ENCODE measurements at regions not wholly inside any gene's neighbourhood (a gene's known extent, or its start where the extent isn't known, plus 50 kb on each side); places are given as distances from the start of the nearest gene placed in this dataset.
A peak's percentile ranks its signal among the peaks of the same experiment; 100 is the strongest.

DNA sequence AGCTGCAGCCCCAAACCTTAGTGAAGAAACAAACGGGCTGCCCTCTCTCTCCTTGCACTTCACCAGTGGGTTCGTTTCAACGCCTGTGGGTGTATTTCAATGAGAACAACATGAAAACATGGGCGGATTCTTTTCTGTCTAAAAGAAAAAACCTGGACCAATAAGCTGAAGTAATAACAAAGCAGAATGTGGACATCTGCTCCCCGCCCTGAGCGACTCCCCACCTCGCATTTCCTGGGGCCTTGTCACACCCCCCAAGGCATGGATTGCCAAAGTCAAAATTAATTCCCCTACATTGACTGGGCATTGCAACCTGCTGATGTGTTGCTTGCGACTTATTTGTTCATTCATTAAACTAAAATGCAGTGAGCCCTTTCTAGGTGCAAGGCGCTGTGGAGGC is 142.9 kb downstream of the BCOR start:
- H3K27ac ChIP-seq (ENCODE audit: low read depth, low read length): no peak overlapping the region
- DNase-seq: no peak
- no peaks in the 10 kb centered on the region for H3K36me3 Mint-ChIP-seq
- no peaks in the 10 kb centered on the region for H3K27me3 ChIP-seq (ENCODE audit: insufficient read depth, low read length)
- intact Hi-C loops (cut with micrococcal nuclease): no loop called here
- H3K27me3 Mint-ChIP-seq: no peaks in the 10 kb centered on the region
- CTCF ChIA-PET (ENCODE audit: partially characterized antibody): no interaction called here
- H3K4me1 Mint-ChIP-seq: peaks cover 3 to 18% (median 8%) of the 10 kb centered on the region in 4 donors
- peaks cover 0 to 2% (median 0%) of the 10 kb centered on the region in 8 donors for H3K9me3 Mint-ChIP-seq
- POLR2A ChIA-PET (ENCODE audit: partially characterized antibody): no interaction called here
- H3K4me1 ChIP-seq (ENCODE audit: insufficient read depth, low read length): peaks cover 5% of the 10 kb centered on the region
- H3K4me3 ChIP-seq (ENCODE audit: low read length in 2 of 2): no peak overlapping the region
- H3K36me3 ChIP-seq (ENCODE audit: insufficient read depth, low read length): no peaks in the 10 kb centered on the region
- no peak overlapping the region for H3K4me3 Mint-ChIP-seq
- peak overlapping the region in 1 of 7 donors; percentile 42 for H3K27ac Mint-ChIP-seq
- no peaks in the 10 kb centered on the region for H3K9me3 ChIP-seq (ENCODE audit: control insufficient read depth in 1 of 2, low read length in 2 of 2)

DNA sequence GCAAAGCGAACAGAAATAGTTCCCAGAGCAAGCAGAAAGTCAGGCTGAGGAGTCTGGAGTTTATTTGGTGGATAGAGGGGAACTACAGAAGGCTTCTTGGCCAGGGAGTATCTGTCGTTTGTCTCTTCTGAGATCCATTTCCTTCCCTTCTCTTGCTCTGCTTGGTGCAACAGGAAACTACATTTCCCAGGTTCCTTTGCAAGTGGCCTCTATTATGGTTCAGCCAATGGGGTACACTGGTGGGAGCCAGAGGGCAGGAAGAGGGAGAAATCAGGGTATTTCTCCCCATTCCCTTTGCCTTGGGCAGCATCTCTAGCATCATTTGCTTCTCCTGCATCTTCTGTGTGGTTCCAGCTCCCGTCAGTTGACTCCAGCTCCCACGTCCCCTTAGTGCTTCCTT is 142.1 kb downstream of the BCOR start:
- H3K27me3 Mint-ChIP-seq: no peaks in the 10 kb centered on the region
- Histone ChIP-seq H3K36me3 (ENCODE audit: insufficient read depth, low read length) (no peaks in the 10 kb centered on the region), H3K27me3 (ENCODE audit: insufficient read depth, low read length) (no peaks in the 10 kb centered on the region), H3K9me3 (ENCODE audit: control insufficient read depth in 1 of 2, low read length in 2 of 2) (no peaks in the 10 kb centered on the region), H3K4me3 (ENCODE audit: low read length in 2 of 2) (no peak overlapping the region), H3K4me1 (ENCODE audit: insufficient read depth, low read length) (peaks cover 5% of the 10 kb centered on the region), H3K27ac (ENCODE audit: low read depth, low read length) (no peak overlapping the region)
- no peak overlapping the region for H3K4me3 Mint-ChIP-seq
- ChIA-PET POLR2A (ENCODE audit: partially characterized antibody) (no interaction called here), CTCF (ENCODE audit: partially characterized antibody) (no interaction called here)
- peak overlapping the region in 1 of 7 donors; percentile 20 for H3K27ac Mint-ChIP-seq
- peaks cover 3 to 18% (median 8%) of the 10 kb centered on the region in 4 donors for H3K4me1 Mint-ChIP-seq
- peaks cover 0 to 2% (median 0%) of the 10 kb centered on the region in 8 donors for H3K9me3 Mint-ChIP-seq
- no peak for DNase-seq
- H3K36me3 Mint-ChIP-seq: no peaks in the 10 kb centered on the region
- intact Hi-C loops (cut with micrococcal nuclease): no loop called here

DNA sequence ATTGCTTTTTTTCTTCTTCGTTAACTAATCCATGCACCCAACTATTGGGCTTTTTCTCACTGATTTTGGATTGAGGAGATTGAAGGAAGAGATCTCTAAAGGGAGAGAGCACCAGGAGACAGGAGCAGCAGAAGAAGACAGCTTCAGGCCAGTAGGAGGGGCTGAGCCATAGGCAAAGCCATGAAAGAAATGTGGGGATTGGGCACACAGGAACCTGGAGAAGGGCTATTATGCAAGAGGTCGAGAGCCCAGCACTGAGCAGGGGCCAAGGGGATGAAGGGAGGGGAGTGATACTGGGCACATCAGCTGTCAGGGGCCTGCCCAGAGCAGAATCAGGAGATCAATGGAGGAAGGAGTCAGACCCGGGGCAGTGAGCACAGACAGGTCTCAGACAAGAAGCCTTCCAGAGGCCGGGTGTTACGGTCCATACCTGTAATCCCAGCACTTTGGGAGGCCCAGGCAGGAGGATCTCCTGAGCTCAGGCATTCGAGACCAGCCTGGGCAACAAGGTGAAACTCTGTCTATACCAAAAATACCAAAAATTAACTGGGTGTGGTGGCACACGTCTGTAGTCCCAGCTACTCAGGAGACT is 140.9 kb downstream of the BCOR start:
- no peak overlapping the region for H3K27ac ChIP-seq (ENCODE audit: low read depth, low read length)
- no peaks in the 10 kb centered on the region for H3K9me3 ChIP-seq (ENCODE audit: control insufficient read depth in 1 of 2, low read length in 2 of 2)
- Mint-ChIP-seq H3K27ac (no peak overlapping the region), H3K9me3 (peaks cover 0 to 2% (median 0%) of the 10 kb centered on the region in 8 donors), H3K27me3 (no peaks in the 10 kb centered on the region), H3K36me3 (no peaks in the 10 kb centered on the region), H3K4me1 (peaks cover 3 to 18% (median 8%) of the 10 kb centered on the region in 4 donors), H3K4me3 (no peak overlapping the region)
- intact Hi-C loops (cut with micrococcal nuclease): no loop called here
- no peak overlapping the region for H3K4me3 ChIP-seq (ENCODE audit: low read length in 2 of 2)
- DNase-seq: no peak
- H3K36me3 ChIP-seq (ENCODE audit: insufficient read depth, low read length): no peaks in the 10 kb centered on the region
- ChIA-PET POLR2A (ENCODE audit: partially characterized antibody) (interaction anchor here (0.7 kb wide), 1 partner anchor 59 kb away, joined by 3 read pairs; no protein-coding TSS in a partner anchor), CTCF (ENCODE audit: partially characterized antibody) (no interaction called here)
- H3K27me3 ChIP-seq (ENCODE audit: insufficient read depth, low read length): no peaks in the 10 kb centered on the region
- peaks cover 5% of the 10 kb centered on the region for H3K4me1 ChIP-seq (ENCODE audit: insufficient read depth, low read length)

DNA sequence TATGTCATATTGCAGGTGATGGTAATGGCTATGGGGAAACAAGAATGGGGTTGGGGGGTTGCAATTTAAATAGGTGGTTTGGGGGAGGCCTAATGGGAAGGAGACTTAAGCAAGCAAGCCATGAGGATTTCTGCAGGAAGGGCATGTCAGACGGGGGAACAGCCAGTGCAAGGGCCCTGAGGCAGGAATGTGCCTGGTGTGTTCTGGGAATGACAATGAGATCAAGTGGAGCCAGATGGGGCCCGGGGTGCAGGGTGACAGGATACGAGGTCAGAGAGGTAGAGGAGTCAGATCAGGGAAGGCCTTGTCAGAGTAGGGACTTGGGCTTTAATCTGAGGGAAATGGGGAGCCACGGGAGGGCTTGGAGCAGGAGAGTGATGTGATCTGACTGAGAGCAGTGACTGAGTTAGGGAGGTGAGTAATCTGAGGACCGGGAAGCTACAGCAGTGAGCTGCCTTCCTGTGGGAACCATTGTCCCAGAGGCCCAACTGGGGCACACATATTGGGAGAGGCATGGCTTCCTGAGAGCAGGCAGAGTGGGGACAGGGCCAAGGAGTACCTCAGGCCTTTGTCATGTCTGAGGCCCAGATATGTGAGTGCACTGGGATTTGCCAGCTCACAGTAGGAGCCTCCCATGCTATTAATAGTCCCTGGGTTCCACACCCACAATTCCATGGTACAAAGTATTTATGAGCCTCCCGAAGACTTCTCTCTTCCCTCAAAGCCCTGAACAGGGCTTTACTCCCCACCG is 139.8 kb downstream of the BCOR start:
- intact Hi-C loops (cut with micrococcal nuclease): no loop called here
- Mint-ChIP-seq H3K4me3 (no peak overlapping the region), H3K27me3 (no peaks in the 10 kb centered on the region), H3K27ac (no peak overlapping the region), H3K4me1 (peaks cover 3 to 18% (median 8%) of the 10 kb centered on the region in 4 donors), H3K36me3 (no peaks in the 10 kb centered on the region), H3K9me3 (peaks cover 0 to 2% (median 0%) of the 10 kb centered on the region in 8 donors)
- Histone ChIP-seq H3K36me3 (ENCODE audit: insufficient read depth, low read length) (no peaks in the 10 kb centered on the region), H3K27ac (ENCODE audit: low read depth, low read length) (no peak overlapping the region), H3K4me1 (ENCODE audit: insufficient read depth, low read length) (peaks cover 5% of the 10 kb centered on the region), H3K27me3 (ENCODE audit: insufficient read depth, low read length) (no peaks in the 10 kb centered on the region), H3K4me3 (ENCODE audit: low read length in 2 of 2) (no peak overlapping the region), H3K9me3 (ENCODE audit: control insufficient read depth in 1 of 2, low read length in 2 of 2) (no peaks in the 10 kb centered on the region)
- POLR2A ChIA-PET (ENCODE audit: partially characterized antibody): no interaction called here
- CTCF ChIA-PET (ENCODE audit: partially characterized antibody): no interaction called here
- DNase-seq: no peak

DNA sequence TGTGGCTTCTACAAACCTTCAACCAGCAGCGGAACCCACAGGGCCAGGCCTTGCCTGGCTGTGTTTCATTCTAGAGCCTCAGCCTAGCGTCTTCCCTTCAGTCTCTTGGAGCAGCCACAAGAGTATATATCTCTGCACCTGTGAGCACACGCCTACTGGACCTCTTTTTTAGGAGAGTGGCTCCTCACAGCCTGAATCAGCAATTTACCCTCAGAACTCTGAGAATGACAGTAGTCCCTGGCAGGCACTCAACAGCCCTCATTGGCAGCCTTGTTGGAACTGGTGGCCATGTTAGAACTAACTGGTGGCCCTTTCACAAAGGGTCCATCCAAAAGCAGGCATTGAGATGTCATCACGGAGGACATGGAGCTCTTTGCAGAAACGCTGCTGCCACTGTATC is 138.9 kb downstream of the BCOR start:
- no peak overlapping the region for H3K4me3 ChIP-seq (ENCODE audit: low read length in 2 of 2)
- ChIA-PET CTCF (ENCODE audit: partially characterized antibody) (no interaction called here), POLR2A (ENCODE audit: partially characterized antibody) (no interaction called here)

DNA sequence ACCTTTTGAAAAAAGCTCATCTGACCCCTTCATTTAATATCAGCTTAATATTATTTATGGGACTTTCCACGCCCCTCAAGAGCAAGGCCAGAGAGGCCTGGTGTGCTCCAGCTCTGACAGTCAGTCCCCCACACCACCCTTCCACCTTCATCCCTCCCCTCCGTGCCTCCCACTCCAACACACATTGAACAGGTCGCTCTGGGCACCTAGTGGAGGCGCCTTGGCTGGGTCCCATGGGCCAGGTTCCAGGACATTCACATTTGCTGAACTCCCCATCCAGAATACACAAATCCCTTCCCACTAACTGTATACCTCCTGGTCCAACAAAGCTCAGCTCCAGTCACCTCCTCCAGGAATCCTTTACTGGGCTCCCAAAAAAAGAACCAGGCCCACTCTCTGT is 137.5 kb downstream of the BCOR start:
- no peaks in the 10 kb centered on the region for H3K27me3 ChIP-seq (ENCODE audit: insufficient read depth, low read length)
- intact Hi-C loops (cut with micrococcal nuclease): no loop called here
- H3K36me3 ChIP-seq (ENCODE audit: insufficient read depth, low read length): no peaks in the 10 kb centered on the region
- Mint-ChIP-seq H3K36me3 (no peaks in the 10 kb centered on the region), H3K4me3 (no peak overlapping the region), H3K9me3 (peaks cover 0 to 5% (median under 1%) of the 10 kb centered on the region in 8 donors), H3K27ac (peak overlapping the region in 1 of 7 donors; percentile 15), H3K4me1 (peaks cover 1 to 9% (median 5%) of the 10 kb centered on the region in 4 donors), H3K27me3 (no peaks in the 10 kb centered on the region)
- H3K4me1 ChIP-seq (ENCODE audit: insufficient read depth, low read length): peaks cover 4% of the 10 kb centered on the region
- H3K4me3 ChIP-seq (ENCODE audit: low read length in 2 of 2): no peak overlapping the region
- no peaks in the 10 kb centered on the region for H3K9me3 ChIP-seq (ENCODE audit: control insufficient read depth in 1 of 2, low read length in 2 of 2)
- CTCF ChIA-PET (ENCODE audit: partially characterized antibody): no interaction called here
- POLR2A ChIA-PET (ENCODE audit: partially characterized antibody): no interaction called here
- no peak overlapping the region for H3K27ac ChIP-seq (ENCODE audit: low read depth, low read length)
- DNase-seq: no peak

More for the DNA sequence above, 138.9 kb downstream of the BCOR start:
- Mint-ChIP-seq H3K4me3 (no peak overlapping the region), H3K4me1 (peaks cover 3 to 18% (median 8%) of the 10 kb centered on the region in 4 donors), H3K36me3 (no peaks in the 10 kb centered on the region), H3K27me3 (no peaks in the 10 kb centered on the region), H3K27ac (peak overlapping the region in 1 of 7 donors; percentile 67), H3K9me3 (peaks cover 0 to 2% (median 0%) of the 10 kb centered on the region in 8 donors)
- H3K4me1 ChIP-seq (ENCODE audit: insufficient read depth, low read length): peaks cover 5% of the 10 kb centered on the region
- no peak overlapping the region for H3K27ac ChIP-seq (ENCODE audit: low read depth, low read length)
- H3K9me3 ChIP-seq (ENCODE audit: control insufficient read depth in 1 of 2, low read length in 2 of 2): no peaks in the 10 kb centered on the region
- no peaks in the 10 kb centered on the region for H3K27me3 ChIP-seq (ENCODE audit: insufficient read depth, low read length)
- intact Hi-C loops (cut with micrococcal nuclease): no loop called here
- H3K36me3 ChIP-seq (ENCODE audit: insufficient read depth, low read length): no peaks in the 10 kb centered on the region
- DNase-seq: no peak

DNA sequence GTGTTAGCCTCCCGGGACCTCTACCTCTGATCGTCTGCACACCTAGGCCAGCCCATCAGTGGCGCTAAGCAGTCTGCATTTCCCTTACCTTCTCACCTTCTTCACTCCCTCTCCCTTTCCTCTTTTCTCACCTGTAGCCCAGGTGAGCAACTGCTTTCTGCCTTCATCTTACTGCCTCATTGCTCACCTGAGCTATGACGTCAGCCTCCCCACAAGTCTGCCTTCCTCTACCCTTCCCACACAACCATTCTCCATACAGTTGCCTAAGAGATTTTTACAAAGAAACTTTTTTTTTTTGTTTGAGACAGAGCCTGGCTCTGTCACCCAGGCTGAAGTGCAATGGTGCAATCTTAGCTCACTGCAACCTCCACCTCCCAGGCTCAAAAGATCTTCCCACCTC is 136.3 kb downstream of the BCOR start:
- no peaks in the 10 kb centered on the region for H3K4me1 ChIP-seq (ENCODE audit: insufficient read depth, low read length)
- no peak for DNase-seq
- no peaks in the 10 kb centered on the region for H3K9me3 ChIP-seq (ENCODE audit: control insufficient read depth in 1 of 2, low read length in 2 of 2)
- CTCF ChIA-PET (ENCODE audit: partially characterized antibody): no interaction called here
- no peaks in the 10 kb centered on the region for H3K27me3 Mint-ChIP-seq
- H3K9me3 Mint-ChIP-seq: peaks cover 0 to 5% (median under 1%) of the 10 kb centered on the region in 8 donors
- no peak overlapping the region for H3K4me3 ChIP-seq (ENCODE audit: low read length in 2 of 2)
- no peaks in the 10 kb centered on the region for H3K36me3 ChIP-seq (ENCODE audit: insufficient read depth, low read length)
- no peak overlapping the region for H3K4me3 Mint-ChIP-seq
- POLR2A ChIA-PET (ENCODE audit: partially characterized antibody): no interaction called here
- no peaks in the 10 kb centered on the region for H3K36me3 Mint-ChIP-seq
- H3K27ac ChIP-seq (ENCODE audit: low read depth, low read length): no peak overlapping the region
- H3K27me3 ChIP-seq (ENCODE audit: insufficient read depth, low read length): no peaks in the 10 kb centered on the region
- no peaks in the 10 kb centered on the region for H3K4me1 Mint-ChIP-seq
- H3K27ac Mint-ChIP-seq: no peak overlapping the region
- intact Hi-C loops (cut with micrococcal nuclease): no loop called here

All from CD4-positive, alpha-beta memory T cell (primary cell).